ENCODE measurements at regions not wholly inside any gene's neighbourhood (a gene's known extent, or its start where the extent isn't known, plus 50 kb on each side); places are given as distances from the start of the nearest gene placed in this dataset.

GRCh38 chr13:22196777-22197176 is 525.9 kb downstream of the FGF9 start:
- H3K79me2 ChIP-seq (ENCODE audit: low read depth) = no peaks in the 10 kb centered on the region
- H3K27me3 ChIP-seq (ENCODE audit: insufficient read depth, low read depth) = peaks cover 46% of the 10 kb centered on the region
- CTCF ChIA-PET = no interaction called here
- no peaks in the 10 kb centered on the region for H3K9me2 ChIP-seq (ENCODE audit: insufficient read depth)
- H3K4me1 ChIP-seq (replicated peaks; ENCODE audit: insufficient read depth) = no peaks in the 10 kb centered on the region
- no peak overlapping the region for H3K4me2 ChIP-seq
- H3F3A ChIP-seq (ENCODE audit: insufficient read depth, low read depth) = no peaks in the 10 kb centered on the region
- TF ChIP-seq EZH2 (IDR thresholded peaks at IDR 0.05; ENCODE audit: low read depth) (no peak), CTCF (conservative IDR thresholded peaks at IDR 0.05) (no peak)
- BruUV-seq (replicated peaks) = no TSS peak
- POLR2A ChIA-PET (ENCODE audit: unreplicated experiment) = no interaction called here
- no peak for DNase-seq
- intact Hi-C loops (cut with micrococcal nuclease; ENCODE audit: unreplicated experiment) = no loop called here
- no peaks in the 10 kb centered on the region for H4K20me1 ChIP-seq (ENCODE audit: insufficient read depth)
- no peak overlapping the region for H3K4me3 ChIP-seq
- H3K27ac ChIP-seq = no peak overlapping the region
- H3K36me3 ChIP-seq (ENCODE audit: low read depth) = no peaks in the 10 kb centered on the region
- no peaks in the 10 kb centered on the region for H3K9me3 ChIP-seq (ENCODE audit: insufficient read depth, low read depth)
- H2AFZ ChIP-seq = no peak overlapping the region

- no TSS peak for BruUV-seq (replicated peaks)
- Histone ChIP-seq H3K4me3 (no peak overlapping the region), H3K27ac (no peak overlapping the region), H3F3A (ENCODE audit: insufficient read depth, low read depth) (no peaks in the 10 kb centered on the region), H3K4me2 (no peak overlapping the region), H3K79me2 (ENCODE audit: low read depth) (no peaks in the 10 kb centered on the region), H3K27me3 (ENCODE audit: insufficient read depth, low read depth) (peaks cover 46% of the 10 kb centered on the region), H3K9me2 (ENCODE audit: insufficient read depth) (no peaks in the 10 kb centered on the region), H4K20me1 (ENCODE audit: insufficient read depth) (no peaks in the 10 kb centered on the region), H3K36me3 (ENCODE audit: low read depth) (no peaks in the 10 kb centered on the region), H2AFZ (no peak overlapping the region), H3K4me1 (replicated peaks; ENCODE audit: insufficient read depth) (no peaks in the 10 kb centered on the region), H3K9me3 (ENCODE audit: insufficient read depth, low read depth) (no peaks in the 10 kb centered on the region)
- TF ChIP-seq EZH2 (IDR thresholded peaks at IDR 0.05; ENCODE audit: low read depth) (no peak), CTCF (conservative IDR thresholded peaks at IDR 0.05) (no peak)
- intact Hi-C loops (cut with micrococcal nuclease; ENCODE audit: unreplicated experiment) = no loop called here
- POLR2A ChIA-PET (ENCODE audit: unreplicated experiment) = no interaction called here
- CTCF ChIA-PET = no interaction called here
- DNase-seq = no peak
Measured at GRCh38 chr13:22198001-22198400, 527.1 kb downstream of the FGF9 start.

GRCh38 chr13:22198641-22199217 is 527.9 kb downstream of the FGF9 start:
- TF ChIP-seq CTCF (conservative IDR thresholded peaks at IDR 0.05) = no peak
- TF ChIP-seq EZH2 (IDR thresholded peaks at IDR 0.05; ENCODE audit: low read depth) = no peak
- no peaks in the 10 kb centered on the region for H3K9me2 ChIP-seq (ENCODE audit: insufficient read depth)
- peaks cover 46% of the 10 kb centered on the region for H3K27me3 ChIP-seq (ENCODE audit: insufficient read depth, low read depth)
- no peak for DNase-seq
- intact Hi-C loops (cut with micrococcal nuclease; ENCODE audit: unreplicated experiment) = no loop called here
- H3K4me2 ChIP-seq = no peak overlapping the region
- H3K36me3 ChIP-seq (ENCODE audit: low read depth) = no peaks in the 10 kb centered on the region
- ChIA-PET CTCF (no interaction called here), POLR2A (ENCODE audit: unreplicated experiment) (no interaction called here)
- no peak overlapping the region for H2AFZ ChIP-seq
- no peaks in the 10 kb centered on the region for H3F3A ChIP-seq (ENCODE audit: insufficient read depth, low read depth)
- H3K27ac ChIP-seq = no peak overlapping the region
- H3K4me1 ChIP-seq (replicated peaks; ENCODE audit: insufficient read depth) = no peaks in the 10 kb centered on the region
- no TSS peak for BruUV-seq (replicated peaks)
- no peaks in the 10 kb centered on the region for H3K9me3 ChIP-seq (ENCODE audit: insufficient read depth, low read depth)
- no peak overlapping the region for H3K4me3 ChIP-seq
- H4K20me1 ChIP-seq (ENCODE audit: insufficient read depth) = no peaks in the 10 kb centered on the region
- H3K79me2 ChIP-seq (ENCODE audit: low read depth) = no peaks in the 10 kb centered on the region
